CD4-positive, alpha-beta T cell treated with Interleukin-1 beta for 1 hour (primary cell): ENCODE measurements at regions not wholly inside any gene's neighbourhood (a gene's known extent, or its start where the extent isn't known, plus 50 kb on each side); places are given as distances from the start of the nearest gene placed in this dataset.
"Not testable (repeated sequence)": the region's sequence is repeated elsewhere in the genome, so short reads cannot be mapped to it uniquely, and the experiment has no call there.

Experiments used
- DNase-seq, 2 donors: peaks; one replicate each; pipeline ENCODE4 v3.0.0-alpha.2; 2020 to 2022

DNA sequence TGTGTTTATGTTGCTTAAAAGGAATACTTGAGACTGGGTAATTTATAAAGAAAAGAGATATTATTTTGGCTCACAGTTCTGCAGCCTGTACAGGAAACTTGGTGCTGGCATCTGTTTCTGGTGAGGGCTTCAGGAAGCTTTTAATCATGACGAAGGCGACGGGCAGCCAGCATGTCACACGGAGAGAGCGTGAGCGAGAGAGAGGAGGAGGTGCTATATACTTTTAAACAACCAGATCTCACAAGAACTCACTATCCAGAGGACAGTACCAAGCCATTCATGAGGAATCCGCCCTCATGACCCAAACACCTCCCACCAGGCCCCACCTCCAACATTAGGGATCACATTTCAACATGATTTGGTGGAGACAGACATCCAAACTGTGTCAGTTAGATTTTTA lies 163.4 kb upstream of the TSC22D1 start:
- no peak for DNase-seq

GRCh38 chr13:44739120-44739519 lies 163.0 kb upstream of the TSC22D1 start:
- DNase-seq: no peak

- no peak for DNase-seq
These were observed 162.3 kb upstream of the TSC22D1 start for GRCh38 chr13:44738463-44738862.

DNA sequence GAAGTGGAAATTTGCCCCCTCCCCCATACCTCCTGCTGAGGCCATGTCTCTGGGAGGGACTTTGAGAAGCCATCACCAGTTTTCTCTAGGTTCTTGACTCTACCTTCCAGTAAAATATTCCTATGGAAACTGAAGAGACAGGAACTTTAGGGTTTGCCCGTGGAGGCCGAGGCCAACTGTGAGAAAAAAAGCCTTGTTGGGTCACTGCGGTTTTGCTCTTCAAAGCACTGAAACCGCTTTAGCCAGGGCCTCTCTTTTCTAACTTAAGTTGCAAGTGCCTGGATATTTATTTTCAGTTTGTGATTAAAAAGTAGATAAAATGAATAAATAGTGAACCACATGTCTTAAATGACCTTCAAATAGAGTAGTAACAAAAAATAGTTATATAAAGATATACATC lies 159.7 kb upstream of the TSC22D1 start:
- no peak for DNase-seq

- DNase-seq: no peak
These were observed 158.1 kb upstream of the TSC22D1 start for GRCh38 chr13:44734201-44734707.

GRCh38 chr13:44732503-44733098 lies 156.5 kb upstream of the TSC22D1 start:
- no peak for DNase-seq

GRCh38 chr13:44730851-44731250 lies 154.7 kb upstream of the TSC22D1 start:
- DNase-seq: no peak

- DNase-seq: no peak
These were observed 154.0 kb upstream of the TSC22D1 start for GRCh38 chr13:44730099-44730498.

- DNase-seq: not testable (repeated sequence)
These were observed 151.5 kb upstream of the TSC22D1 start for GRCh38 chr13:44727591-44727990.

DNA sequence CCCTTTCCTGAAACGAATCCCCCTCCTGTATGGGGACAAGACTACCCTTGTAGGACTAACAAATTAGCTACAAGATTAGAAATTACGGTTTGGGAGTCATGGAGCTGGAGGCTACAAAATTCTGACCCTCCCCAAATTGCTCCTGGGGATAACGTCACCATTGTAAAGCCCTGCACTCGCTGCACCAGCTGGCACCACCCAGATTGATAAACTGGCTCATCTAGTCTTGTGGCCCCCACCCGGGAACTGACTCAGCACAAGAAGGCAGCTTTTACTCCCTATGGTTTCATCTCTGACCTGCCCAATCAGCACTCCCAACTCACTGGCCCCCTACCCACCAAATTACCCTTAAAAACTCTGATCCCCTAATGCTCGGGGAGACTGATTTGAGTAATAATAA lies 150.6 kb upstream of the TSC22D1 start:
- DNase-seq: no peak

DNA sequence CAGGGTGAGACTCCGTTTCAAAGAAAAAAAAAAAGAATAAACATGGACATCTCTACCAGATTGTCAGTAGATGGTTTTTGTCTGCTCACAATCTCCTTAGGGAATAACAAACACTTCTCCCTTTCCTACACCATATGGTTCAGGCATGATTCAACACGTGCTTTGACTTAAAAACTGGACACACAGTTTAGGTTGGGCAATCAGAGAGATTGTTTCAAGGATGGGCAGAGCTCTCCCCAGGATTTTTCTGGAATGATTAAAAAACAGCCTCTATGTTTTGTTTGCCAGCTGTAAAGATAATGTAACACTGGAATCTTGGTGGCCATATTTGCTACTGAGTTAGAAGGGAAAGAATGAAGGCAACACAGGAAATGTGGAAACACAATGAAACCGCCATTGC lies 150.1 kb upstream of the TSC22D1 start:
- DNase-seq: no peak

DNA sequence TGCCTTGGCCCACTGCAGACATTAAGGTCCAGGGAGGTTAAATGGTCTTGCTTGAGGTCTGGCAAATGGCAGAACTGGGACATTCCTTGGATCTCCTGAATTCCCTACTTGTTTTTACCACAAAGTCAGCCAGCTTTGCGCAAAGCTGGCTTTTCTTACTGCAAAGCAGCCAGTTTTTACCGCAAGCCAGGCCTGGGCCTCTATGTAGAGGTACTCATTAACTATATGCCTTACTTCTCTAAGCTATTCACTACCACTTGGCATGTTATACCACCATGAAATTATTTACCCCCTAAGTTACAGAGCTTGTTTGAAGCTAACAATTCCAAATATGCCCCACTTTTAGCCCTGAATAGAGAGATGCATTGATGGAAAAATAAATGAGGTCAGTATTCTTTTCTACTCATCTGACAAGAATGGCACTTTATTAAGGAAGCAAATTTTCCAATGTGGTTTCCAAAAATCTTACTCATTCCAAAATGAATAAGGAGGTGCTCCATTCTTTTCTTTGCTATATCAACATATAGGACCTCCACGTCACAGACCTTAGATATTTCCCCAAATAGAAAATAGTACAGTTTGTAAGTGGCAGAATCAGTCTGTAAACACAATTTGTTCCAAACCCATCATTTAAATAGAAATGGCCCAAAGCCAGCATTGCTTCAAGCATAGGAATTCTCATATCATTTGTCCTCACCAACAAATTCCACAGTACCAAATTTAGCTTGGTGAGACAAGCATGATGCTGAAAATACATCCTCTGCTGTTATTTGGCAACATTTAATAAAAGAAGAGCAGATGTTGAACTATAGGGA lies 143.9 kb upstream of the TSC22D1 start:
- no peak for DNase-seq

DNA sequence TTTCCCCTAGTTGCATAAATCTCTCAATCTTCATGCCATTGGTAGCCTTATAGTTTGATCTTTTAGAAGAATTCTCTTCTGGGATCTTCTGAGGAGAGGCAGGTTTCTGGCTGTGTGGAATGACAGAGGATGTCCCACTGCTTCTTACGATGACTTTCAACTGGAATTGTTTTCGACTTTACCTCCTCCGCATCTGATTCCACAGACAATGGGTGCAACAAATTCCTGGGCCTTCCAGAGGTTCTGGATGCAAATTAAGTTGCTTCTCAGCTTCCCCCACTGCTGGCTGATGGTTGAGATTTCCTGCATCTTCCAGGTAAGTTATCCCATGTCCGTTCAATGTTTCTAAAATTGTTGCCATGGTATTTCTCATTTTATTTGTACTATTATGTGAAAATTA lies 142.3 kb upstream of the TSC22D1 start:
- DNase-seq: no peak

DNA sequence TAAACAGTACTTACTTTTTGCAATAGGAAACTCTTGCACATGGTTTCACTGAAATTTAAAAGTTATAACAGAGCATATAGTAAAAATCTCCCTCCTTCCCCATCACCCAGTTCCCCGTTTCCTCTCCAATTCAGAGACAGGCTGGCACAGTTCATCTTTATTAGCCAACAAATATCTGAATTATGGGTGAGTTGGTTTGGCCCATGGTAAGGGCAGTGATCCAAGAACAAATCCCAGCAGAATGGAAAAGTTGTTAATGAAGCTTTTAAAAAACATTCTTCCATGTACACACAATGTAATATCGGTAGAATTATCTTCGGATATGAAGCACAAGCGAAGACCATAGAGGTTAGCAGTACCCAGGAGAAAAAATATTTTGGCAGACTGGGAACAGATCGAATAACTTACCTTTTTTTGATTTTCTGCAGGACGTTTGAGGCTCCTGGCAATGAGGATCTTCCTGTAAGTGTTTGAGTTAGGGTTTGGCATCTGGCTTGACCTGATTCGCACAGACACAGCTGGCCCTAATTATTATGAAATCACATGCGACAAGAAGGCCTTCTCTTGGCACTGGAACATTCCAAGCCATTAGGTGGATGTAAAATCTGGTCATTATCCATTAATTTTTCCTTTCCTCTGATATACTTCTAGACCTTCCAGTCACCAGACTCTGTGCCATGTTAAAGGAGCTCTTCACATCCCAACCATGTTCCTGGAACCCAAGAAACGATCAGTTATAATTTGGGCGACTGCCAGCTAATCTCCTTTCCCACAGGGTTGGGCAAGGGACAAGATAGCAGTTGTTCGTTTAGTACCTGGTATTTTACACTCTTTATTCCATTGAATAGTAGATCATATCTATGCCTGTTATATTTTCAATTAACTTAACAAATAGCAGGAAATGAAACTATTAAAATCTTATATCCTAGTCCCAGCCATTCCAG lies 139.4 kb upstream of the TSC22D1 start:
- no peak for DNase-seq

DNA sequence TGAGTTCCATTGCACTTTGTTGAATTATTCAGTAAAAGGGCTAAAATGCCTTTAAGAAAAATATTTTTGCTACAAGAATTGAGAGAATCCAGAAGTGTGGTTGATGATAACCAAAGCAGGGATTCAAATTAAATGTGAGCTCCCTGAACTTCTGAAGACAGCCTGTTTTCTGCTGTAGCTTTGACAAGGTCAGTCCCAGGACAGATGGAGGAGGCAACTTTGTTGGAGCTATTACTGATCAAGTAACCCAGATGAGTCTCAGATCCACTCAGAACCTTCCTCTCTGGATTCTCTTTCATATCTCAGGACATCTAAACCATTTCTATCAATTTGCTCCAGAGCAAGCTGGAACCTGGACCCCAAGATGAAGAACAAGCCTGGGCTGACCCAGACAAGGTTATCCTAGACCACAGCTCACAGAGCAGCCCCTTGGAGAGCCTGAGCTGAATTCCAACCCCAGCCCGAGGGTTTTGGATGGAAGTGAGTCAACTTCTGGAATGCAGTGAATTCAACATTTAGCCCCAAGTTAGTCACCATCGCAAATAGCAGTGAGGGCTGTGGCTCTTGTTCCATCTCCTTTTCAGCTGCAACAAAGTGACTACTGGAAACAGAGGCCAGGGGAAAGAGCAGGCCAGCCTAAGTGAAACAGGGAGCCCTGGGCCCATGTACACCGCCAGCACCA lies 137.8 kb upstream of the TSC22D1 start:
- DNase-seq: no peak

DNA sequence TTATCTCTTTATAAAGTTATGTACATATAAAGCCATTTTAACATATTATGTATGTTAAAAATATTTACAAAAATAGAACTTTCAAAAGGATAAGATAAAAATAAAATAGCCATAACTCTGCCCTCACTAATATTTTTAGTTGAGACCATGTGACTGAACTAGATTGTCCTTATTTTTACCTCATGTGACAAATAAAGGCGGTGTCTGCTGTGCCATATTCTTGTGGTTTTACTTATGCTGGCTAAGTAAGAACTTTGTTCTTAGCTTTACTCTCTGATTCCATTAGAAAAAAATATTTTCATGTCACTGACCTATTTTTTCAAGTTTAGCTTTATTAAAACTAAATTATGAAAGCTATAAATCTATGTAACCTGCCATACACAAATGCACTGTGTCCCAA lies 135.6 kb upstream of the TSC22D1 start:
- no peak for DNase-seq

DNA sequence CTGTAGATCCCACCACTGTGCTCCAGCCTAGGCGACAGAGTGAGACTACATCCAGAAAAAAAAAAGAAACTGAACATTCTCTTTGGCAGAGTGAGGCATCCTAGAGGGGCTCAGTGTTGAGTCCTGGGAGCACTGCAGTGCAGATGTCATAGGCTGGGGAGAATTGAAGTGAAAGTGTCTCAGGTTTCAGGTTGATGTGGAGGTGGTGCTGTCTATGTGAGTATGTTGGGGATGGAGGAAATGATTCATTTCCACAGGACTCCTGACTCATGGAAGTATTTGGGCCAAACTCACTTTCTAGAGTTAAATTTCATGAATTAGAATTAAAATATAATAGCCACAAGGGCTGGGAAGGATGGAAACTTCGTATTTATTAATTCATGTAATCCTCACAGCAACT lies 134.4 kb upstream of the TSC22D1 start:
- no peak for DNase-seq

GRCh38 chr13:44704811-44705210 lies 128.7 kb upstream of the TSC22D1 start:
- not testable (repeated sequence) for DNase-seq

- DNase-seq: no peak
These were observed 127.2 kb upstream of the TSC22D1 start for GRCh38 chr13:44703371-44703770.

DNA sequence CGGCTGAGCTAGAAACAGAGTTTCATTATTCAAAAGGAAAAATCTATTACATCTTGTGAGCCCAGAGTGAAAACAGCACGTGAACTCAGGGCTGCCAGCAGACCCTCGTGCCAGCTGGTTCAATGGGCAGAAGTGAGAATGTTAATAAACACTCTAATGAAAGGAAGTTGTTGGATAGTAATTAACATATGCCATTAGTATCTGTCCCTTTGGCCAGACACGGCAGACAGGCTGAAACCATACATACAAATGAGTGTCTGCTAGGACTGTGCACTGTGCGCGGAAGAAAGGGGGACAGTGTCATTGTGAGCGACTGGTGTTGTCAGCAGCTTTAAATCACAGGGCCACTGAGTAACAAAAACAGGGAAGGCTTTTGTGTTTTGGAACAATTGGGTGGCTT lies 121.9 kb upstream of the TSC22D1 start:
- DNase-seq: no peak

DNA sequence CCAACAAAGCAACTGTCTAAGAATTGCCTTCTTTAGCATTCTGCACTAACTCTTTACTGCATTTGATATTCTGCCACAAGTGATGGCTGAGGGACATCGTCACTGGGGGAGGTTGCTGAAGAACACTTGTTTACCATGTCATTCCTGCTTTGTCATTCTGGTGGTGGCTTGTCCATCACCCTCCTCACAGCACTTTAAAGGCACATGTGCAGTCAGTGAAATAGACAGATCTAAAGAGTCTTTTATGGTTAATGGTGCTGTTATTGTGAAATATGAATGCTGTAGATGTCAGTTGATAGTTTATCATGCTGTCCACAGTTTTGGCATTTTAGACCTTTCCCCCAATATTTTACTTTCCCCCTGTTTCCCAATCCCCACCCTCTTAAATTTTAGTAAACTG lies 120.9 kb upstream of the TSC22D1 start:
- no peak for DNase-seq

GRCh38 chr13:44695520-44695919 lies 119.4 kb upstream of the TSC22D1 start:
- no peak for DNase-seq

DNA sequence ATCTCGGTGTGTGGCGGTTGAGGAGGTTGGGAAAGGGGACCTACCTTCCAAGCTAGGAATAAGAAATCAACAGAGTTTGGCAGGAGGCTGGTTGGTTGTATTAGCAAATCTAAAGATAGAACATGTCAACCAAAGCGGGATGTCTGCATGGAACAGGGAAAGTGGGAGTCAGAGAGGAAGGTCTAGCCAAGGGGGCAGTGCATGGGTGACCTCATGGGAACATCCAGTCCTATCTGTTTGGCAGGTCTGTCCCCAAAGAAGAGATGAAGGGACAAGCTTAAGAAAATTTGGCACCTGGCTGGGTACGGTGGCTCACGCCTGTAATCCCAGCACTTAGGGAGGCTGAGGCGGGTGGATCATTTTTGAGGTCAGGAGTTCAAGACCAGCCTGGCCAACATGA lies 118.7 kb upstream of the TSC22D1 start:
- no peak for DNase-seq
